Kidney epithelial cell (primary cell): ENCODE measurements at regions not wholly inside any gene's neighbourhood (a gene's known extent, or its start where the extent isn't known, plus 50 kb on each side); places are given as distances from the start of the nearest gene placed in this dataset.

Experiments used
- DNase-seq: peaks from one replicate; pipeline ENCODE4 v3.0.0-alpha.2; 2010; ENCODE audit warnings: low read depth
- H3K27me3 ChIP-seq: 2 replicates; pipeline ENCODE4 v1.6.0; 2011; ENCODE audit warnings: low read length; ENCODE audit not compliant: control insufficient read depth, insufficient read depth
- H3K36me3 ChIP-seq: 2 replicates; pipeline ENCODE4 v1.5.1; 2011; ENCODE audit warnings: low read length; ENCODE audit not compliant: control insufficient read depth, insufficient read depth
- H3K4me3 ChIP-seq: 2 replicates; pipeline ENCODE4 v1.5.1; 2011; ENCODE audit warnings: low read depth, mild to moderate bottlenecking, control low read depth, low read length
- CTCF ChIP-seq: IDR thresholded peaks from 2 replicates; pipeline ENCODE4 v1.5.1; 2011; ENCODE audit warnings: mild to moderate bottlenecking, moderate library complexity, low read length, control low read depth, inconsistent platforms; ENCODE audit not compliant: insufficient read depth, poor library complexity, severe bottlenecking

- no peak overlapping the region for H3K4me3 ChIP-seq
- no peak for DNase-seq
- H3K36me3 ChIP-seq = no peaks in the 10 kb centered on the region
- no peak for TF ChIP-seq CTCF
- no peaks in the 10 kb centered on the region for H3K27me3 ChIP-seq
Measured at GRCh38 chr9:91158946-91159345, 202.8 kb downstream of the AUH start.

GRCh38 chr9:91159664-91160121 is 202.0 kb downstream of the AUH start:
- DNase-seq = no peak
- TF ChIP-seq CTCF = no peak
- Histone ChIP-seq H3K27me3 (no peaks in the 10 kb centered on the region), H3K36me3 (no peaks in the 10 kb centered on the region), H3K4me3 (no peak overlapping the region)

- Histone ChIP-seq H3K36me3 (no peaks in the 10 kb centered on the region), H3K4me3 (no peak overlapping the region), H3K27me3 (no peaks in the 10 kb centered on the region)
- no peak for DNase-seq
- TF ChIP-seq CTCF = no peak
Measured at GRCh38 chr9:91160181-91160580, 201.5 kb downstream of the AUH start.

GRCh38 chr9:91160599-91161464 is 200.9 kb downstream of the AUH start:
- Histone ChIP-seq H3K36me3 (no peaks in the 10 kb centered on the region), H3K4me3 (no peak overlapping the region), H3K27me3 (no peaks in the 10 kb centered on the region)
- no peak for TF ChIP-seq CTCF
- DNase-seq = no peak

- Histone ChIP-seq H3K36me3 (no peaks in the 10 kb centered on the region), H3K4me3 (no peak overlapping the region), H3K27me3 (no peaks in the 10 kb centered on the region)
- TF ChIP-seq CTCF = no peak
- no peak for DNase-seq
Measured at GRCh38 chr9:91161465-91162300, 200.0 kb downstream of the AUH start.
